Thymus (tissue), 11 donors: ENCODE measurements at regions not wholly inside any gene's neighbourhood (a gene's known extent, or its start where the extent isn't known, plus 50 kb on each side); places are given as distances from the start of the nearest gene placed in this dataset.

Experiments
- DNase-seq, 9 donors: peaks; one replicate each; pipeline ENCODE4 v3.0.0-alpha.2; 2013; ENCODE audit warnings: low spot score in 9 of 9, low read depth in 6 of 9, missing footprints in 1 of 9
- H3K27ac ChIP-seq, 2 donors: one replicate each; pipeline ENCODE4 v1.5.1; 2013; ENCODE audit warnings: control low read depth in 1 of 2, low read depth in 1 of 2, low read length in 1 of 2, mild to moderate bottlenecking in 1 of 2, moderate library complexity in 1 of 2
- H3K27me3 ChIP-seq, 2 donors: one replicate each; pipeline ENCODE4 v1.5.1; 2013; ENCODE audit warnings: low read length in 1 of 2; ENCODE audit not compliant: control insufficient read depth in 2 of 2, insufficient read depth in 1 of 2
- H3K36me3 ChIP-seq, 2 donors: one replicate each; pipeline ENCODE4 v1.5.1; 2013; ENCODE audit warnings: low read length in 1 of 2, mild to moderate bottlenecking in 1 of 2, moderate library complexity in 1 of 2; ENCODE audit not compliant: control insufficient read depth in 2 of 2, insufficient read depth in 2 of 2
- H3K4me1 ChIP-seq, 2 donors: one replicate each; pipeline ENCODE4 v1.5.1; 2013; ENCODE audit warnings: low read length in 2 of 2; ENCODE audit not compliant: control insufficient read depth in 2 of 2, insufficient read depth in 2 of 2
- H3K4me3 ChIP-seq, 2 donors: one replicate each; pipeline ENCODE4 v1.5.1; 2013; ENCODE audit warnings: low read length in 2 of 2, control low read depth in 1 of 2, mild to moderate bottlenecking in 1 of 2
- H3K9me3 ChIP-seq, 2 donors: one replicate each; pipeline ENCODE4 v1.5.1; 2013; ENCODE audit warnings: low read length in 1 of 2, mild to moderate bottlenecking in 1 of 2; ENCODE audit not compliant: control insufficient read depth in 2 of 2, insufficient read depth in 1 of 2
- WGBS: extraction: QIAGEN DNeasy Blood & Tissue Kit; methylation state at CpG from one replicate; pipeline ENCODE4 v1.1.7; 2013; 5-methylcytosine and 5-hydroxymethylcytosine counted together
- donor health status: healthy.

- Histone ChIP-seq H3K4me1 (no peaks in the 10 kb centered on the region), H3K27ac (no peak overlapping the region), H3K9me3 (no peaks in the 10 kb centered on the region), H3K36me3 (no peaks in the 10 kb centered on the region), H3K27me3 (no peaks in the 10 kb centered on the region), H3K4me3 (no peak overlapping the region)
- 98% methylated on average over 4 of the region's 4 CpGs for WGBS
- DNase-seq, result no peak
These were observed 360.3 kb upstream of the TNRC6C start for GRCh38 chr17:77598241-77598620.

- H3K27me3 ChIP-seq, result no peaks in the 10 kb centered on the region
- H3K9me3 ChIP-seq, result no peaks in the 10 kb centered on the region
- no peaks in the 10 kb centered on the region for H3K36me3 ChIP-seq
- DNase-seq, result no peak
- H3K4me3 ChIP-seq, result no peak overlapping the region
- no peak overlapping the region for H3K27ac ChIP-seq
- no peaks in the 10 kb centered on the region for H3K4me1 ChIP-seq
These were observed 358.8 kb upstream of the TNRC6C start for GRCh38 chr17:77599699-77600098.

GRCh38 chr17:77600346-77600745 lies 358.2 kb upstream of the TNRC6C start:
- no peaks in the 10 kb centered on the region for H3K4me1 ChIP-seq
- no peak overlapping the region for H3K4me3 ChIP-seq
- no peak overlapping the region for H3K27ac ChIP-seq
- no peak for DNase-seq
- no peaks in the 10 kb centered on the region for H3K27me3 ChIP-seq
- H3K36me3 ChIP-seq, result no peaks in the 10 kb centered on the region
- no peaks in the 10 kb centered on the region for H3K9me3 ChIP-seq
- 91% methylated on average over 9 of the region's 9 CpGs for WGBS

GRCh38 chr17:77601054-77601979 lies 357.2 kb upstream of the TNRC6C start:
- no peak overlapping the region for H3K4me3 ChIP-seq
- no peaks in the 10 kb centered on the region for H3K9me3 ChIP-seq
- DNase-seq, result no peak
- WGBS, result 92% methylated on average over 18 of the region's 18 CpGs
- no peaks in the 10 kb centered on the region for H3K36me3 ChIP-seq
- no peaks in the 10 kb centered on the region for H3K27me3 ChIP-seq
- H3K27ac ChIP-seq, result no peak overlapping the region
- H3K4me1 ChIP-seq, result no peaks in the 10 kb centered on the region

- WGBS, result 91% methylated on average over 11 of the region's 11 CpGs
- Histone ChIP-seq H3K27me3 (no peaks in the 10 kb centered on the region), H3K9me3 (no peaks in the 10 kb centered on the region), H3K36me3 (no peaks in the 10 kb centered on the region), H3K27ac (no peak overlapping the region), H3K4me1 (no peaks in the 10 kb centered on the region), H3K4me3 (no peak overlapping the region)
- DNase-seq, result no peak
These were observed 356.3 kb upstream of the TNRC6C start for GRCh38 chr17:77602062-77602746.

- Histone ChIP-seq H3K4me3 (no peak overlapping the region), H3K4me1 (no peaks in the 10 kb centered on the region), H3K27ac (no peak overlapping the region), H3K27me3 (no peaks in the 10 kb centered on the region), H3K36me3 (no peaks in the 10 kb centered on the region), H3K9me3 (peaks cover 0 to 3% of the 10 kb centered on the region in 2 donors)
- 92% methylated on average over 24 of the region's 24 CpGs for WGBS
- no peak for DNase-seq
These were observed 355.4 kb upstream of the TNRC6C start for GRCh38 chr17:77602883-77603640.

- Histone ChIP-seq H3K9me3 (peaks cover 0 to 3% of the 10 kb centered on the region in 2 donors), H3K4me1 (peaks cover 0 to 2% of the 10 kb centered on the region in 2 donors), H3K36me3 (no peaks in the 10 kb centered on the region), H3K27ac (no peak overlapping the region), H3K4me3 (no peak overlapping the region), H3K27me3 (no peaks in the 10 kb centered on the region)
- WGBS, result 97% methylated on average over 15 of the region's 15 CpGs
- no peak for DNase-seq
These were observed 354.1 kb upstream of the TNRC6C start for GRCh38 chr17:77604301-77604972.

- Histone ChIP-seq H3K9me3 (peaks cover 0 to 5% of the 10 kb centered on the region in 2 donors), H3K4me1 (peaks cover 3 to 6% of the 10 kb centered on the region in 2 donors), H3K36me3 (no peaks in the 10 kb centered on the region), H3K27me3 (no peaks in the 10 kb centered on the region), H3K27ac (no peak overlapping the region), H3K4me3 (no peak overlapping the region)
- no peak for DNase-seq
- WGBS, result 98% methylated on average over 3 of the region's 3 CpGs
These were observed 353.6 kb upstream of the TNRC6C start for GRCh38 chr17:77604973-77605313.
